Activated CD4-positive, alpha-beta T cell treated with anti-CD3 and anti-CD28 coated beads, Interleukin-2, amount 50 U/mL, for 1 hour (primary cell): ENCODE measurements at regions not wholly inside any gene's neighbourhood (a gene's known extent, or its start where the extent isn't known, plus 50 kb on each side); places are given as distances from the start of the nearest gene placed in this dataset.

Source experiments
- DNase-seq: peaks from one replicate; pipeline ENCODE4 v3.0.0-alpha.2; 2020

GRCh38 chr11:104404231-104405175 is 240.6 kb upstream of the PDGFD start:
- no peak for DNase-seq

- no peak for DNase-seq
These were observed 239.0 kb upstream of the PDGFD start for GRCh38 chr11:104402812-104403521.

GRCh38 chr11:104394508-104394907 is 230.6 kb upstream of the PDGFD start:
- no peak for DNase-seq

GRCh38 chr11:104390651-104391050 is 226.7 kb upstream of the PDGFD start:
- no peak for DNase-seq

- no peak for DNase-seq
These were observed 221.9 kb upstream of the PDGFD start for GRCh38 chr11:104385884-104386283.

- DNase-seq, result no peak
These were observed 216.4 kb upstream of the PDGFD start for GRCh38 chr11:104380358-104380757.

- DNase-seq, result no peak
These were observed 208.2 kb upstream of the PDGFD start for GRCh38 chr11:104372111-104372510.

GRCh38 chr11:104370478-104370877 is 206.5 kb upstream of the PDGFD start:
- no peak for DNase-seq

- DNase-seq, result no peak
These were observed 205.8 kb upstream of the PDGFD start for GRCh38 chr11:104369761-104370160.

GRCh38 chr11:104366321-104366734 is 202.4 kb upstream of the PDGFD start:
- DNase-seq, result no peak

GRCh38 chr11:104365676-104366075 is 201.7 kb upstream of the PDGFD start:
- DNase-seq, result no peak

- no peak for DNase-seq
These were observed 198.0 kb upstream of the PDGFD start for GRCh38 chr11:104361975-104362374.

- no peak for DNase-seq
These were observed 188.1 kb upstream of the PDGFD start for GRCh38 chr11:104352036-104352435.

GRCh38 chr11:104343578-104343977 is 179.6 kb upstream of the PDGFD start:
- no peak for DNase-seq

GRCh38 chr11:104340590-104340989 is 176.6 kb upstream of the PDGFD start:
- no peak for DNase-seq

- no peak for DNase-seq
These were observed 175.5 kb upstream of the PDGFD start for GRCh38 chr11:104339380-104339831.

GRCh38 chr11:104338186-104338585 is 174.2 kb upstream of the PDGFD start:
- DNase-seq, result no peak

- DNase-seq, result no peak
These were observed 173.3 kb upstream of the PDGFD start for GRCh38 chr11:104337273-104337672.

GRCh38 chr11:104333977-104334376 is 170.0 kb upstream of the PDGFD start:
- DNase-seq, result no peak

- DNase-seq, result no peak
These were observed 168.2 kb upstream of the PDGFD start for GRCh38 chr11:104332110-104332509.

- no peak for DNase-seq
These were observed 165.2 kb upstream of the PDGFD start for GRCh38 chr11:104329078-104329665.

- no peak for DNase-seq
These were observed 164.6 kb upstream of the PDGFD start for GRCh38 chr11:104328512-104328907.

- no peak for DNase-seq
These were observed 164.0 kb upstream of the PDGFD start for GRCh38 chr11:104327861-104328511.
